K562 (cell line): ENCODE measurements at regions not wholly inside any gene's neighbourhood (a gene's known extent, or its start where the extent isn't known, plus 50 kb on each side); places are given as distances from the start of the nearest gene placed in this dataset.

Experiments used
- BACH1 ChIP-seq: fragments of 200-800 bp; sonication (Bioruptor generic); IDR thresholded peaks from 2 replicates; pipeline ENCODE4 v1.6.1; 2016; ENCODE audit warnings: missing genetic modification characterization, missing compliant biosample characterization
- C11orf30 ChIP-seq: fragments of 450-650 bp; IDR thresholded peaks from 2 replicates; pipeline ENCODE4 v1.6.1; 2016; ENCODE audit warnings: low read depth, mild to moderate bottlenecking
- CREB1 ChIP-seq, 2 experiments: sonication (generic) in 1 of 2; formaldehyde crosslinking in 1 of 2; IDR thresholded peaks; 2 replicates each; pipeline versions ENCODE4 v1.6.1 to v1.8.0; 2012 to 2022; ENCODE audit warnings: inconsistent platforms in 1 of 2, mild to moderate bottlenecking in 1 of 2, missing genetic modification reagents in 1 of 2, moderate library complexity in 1 of 2
- HDGF ChIP-seq: fragments of 450-650 bp; IDR thresholded peaks from 2 replicates; pipeline ENCODE4 v1.6.1; 2016
- KLF13 ChIP-seq: fragments of 450-650 bp; IDR thresholded peaks from 2 replicates; pipeline ENCODE4 v1.6.1; 2016; ENCODE audit warnings: missing genetic modification characterization, low read depth, mild to moderate bottlenecking, missing compliant biosample characterization, moderate library complexity, borderline replicate concordance
- TEAD2 ChIP-seq: fragments of 450-650 bp; IDR thresholded peaks from 2 replicates; pipeline ENCODE4 v1.6.1; 2016; ENCODE audit warnings: missing genetic modification characterization, control low read depth, missing compliant biosample characterization
- ZNF561 ChIP-seq: fragments of 450-650 bp; formaldehyde crosslinking; conservative IDR thresholded peaks from 2 replicates; pipeline ENCODE4 v1.4.0; 2020; ENCODE audit warnings: mild to moderate bottlenecking, moderate library complexity
- TF ChIP-seq, protein P1 (sequence below), 3 experiments: IDR thresholded peaks in 2 of 3; conservative IDR thresholded peaks in 1 of 3; 2 replicates each; pipeline ENCODE4 v1.5.1; 2011 to 2012; ENCODE audit warnings: low read length in 3 of 3, mild to moderate bottlenecking in 3 of 3, control low read depth in 2 of 3, improper control_type of control experiment in 1 of 3, inconsistent platforms in 1 of 3, low read depth in 1 of 3, mixed read lengths in 1 of 3, moderate library complexity in 1 of 3; ENCODE audit not compliant: insufficient read depth in 2 of 3
- TF ChIP-seq, protein P2 (sequence below): fragments of 250-450 bp; sonication (Bioruptor Pico); IDR thresholded peaks from 2 replicates; pipeline ENCODE4 v1.4.0; 2020; ENCODE audit warnings: mild to moderate bottlenecking, moderate library complexity, borderline replicate concordance
- TF ChIP-seq, protein P3 (sequence below): fragments of 250-450 bp; sonication (Bioruptor Pico); IDR thresholded peaks from 2 replicates; pipeline ENCODE4 v1.8.0; 2022; ENCODE audit warnings: moderate library complexity, mild to moderate bottlenecking, inconsistent platforms
- TF ChIP-seq, protein P4 (sequence below), 2 experiments: fragments of 450-650 bp; IDR thresholded peaks; 2 replicates each; pipeline ENCODE4 v1.6.1; 2016

DNA sequence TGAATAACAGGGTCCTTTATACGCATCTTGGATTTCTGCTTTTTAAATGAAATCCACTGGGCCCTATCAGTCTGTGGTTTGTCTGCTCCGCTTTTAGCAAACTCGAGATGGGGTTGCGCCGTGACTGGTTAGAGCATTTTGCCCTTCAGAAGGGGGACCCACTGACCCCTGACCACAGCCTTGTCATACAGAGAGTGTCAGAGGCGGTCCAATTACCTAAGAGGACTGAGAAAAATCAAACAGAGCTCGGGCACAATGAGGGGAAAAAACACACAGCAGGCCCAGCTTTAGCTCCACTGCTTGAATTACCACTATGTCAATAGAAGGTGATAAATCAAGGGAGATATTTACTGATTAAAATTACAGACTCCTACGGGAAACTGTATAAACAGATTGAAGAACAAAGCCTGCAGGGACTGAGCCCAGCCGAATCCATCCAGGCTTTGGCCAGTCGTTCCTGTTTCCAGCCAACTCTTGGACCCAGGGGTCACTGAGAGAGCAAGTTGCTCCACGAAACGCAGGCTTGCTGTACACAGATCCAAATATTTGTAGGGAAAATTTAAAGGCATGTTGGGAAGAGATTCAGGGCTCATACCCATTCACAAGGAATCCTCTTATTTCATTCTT lies 131.9 kb upstream of the ZFHX3 start:
- TF ChIP-seq, protein P1, sequence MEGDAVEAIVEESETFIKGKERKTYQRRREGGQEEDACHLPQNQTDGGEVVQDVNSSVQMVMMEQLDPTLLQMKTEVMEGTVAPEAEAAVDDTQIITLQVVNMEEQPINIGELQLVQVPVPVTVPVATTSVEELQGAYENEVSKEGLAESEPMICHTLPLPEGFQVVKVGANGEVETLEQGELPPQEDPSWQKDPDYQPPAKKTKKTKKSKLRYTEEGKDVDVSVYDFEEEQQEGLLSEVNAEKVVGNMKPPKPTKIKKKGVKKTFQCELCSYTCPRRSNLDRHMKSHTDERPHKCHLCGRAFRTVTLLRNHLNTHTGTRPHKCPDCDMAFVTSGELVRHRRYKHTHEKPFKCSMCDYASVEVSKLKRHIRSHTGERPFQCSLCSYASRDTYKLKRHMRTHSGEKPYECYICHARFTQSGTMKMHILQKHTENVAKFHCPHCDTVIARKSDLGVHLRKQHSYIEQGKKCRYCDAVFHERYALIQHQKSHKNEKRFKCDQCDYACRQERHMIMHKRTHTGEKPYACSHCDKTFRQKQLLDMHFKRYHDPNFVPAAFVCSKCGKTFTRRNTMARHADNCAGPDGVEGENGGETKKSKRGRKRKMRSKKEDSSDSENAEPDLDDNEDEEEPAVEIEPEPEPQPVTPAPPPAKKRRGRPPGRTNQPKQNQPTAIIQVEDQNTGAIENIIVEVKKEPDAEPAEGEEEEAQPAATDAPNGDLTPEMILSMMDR (IDR thresholded peaks at IDR 0.05 in 2 of 3, conservative IDR thresholded peaks at IDR 0.05 in 1 of 3; ENCODE audit: insufficient read depth in 2 of 3, low read depth in 1 of 3, low read length in 3 of 3), result no peak
- TF ChIP-seq, protein P2, sequence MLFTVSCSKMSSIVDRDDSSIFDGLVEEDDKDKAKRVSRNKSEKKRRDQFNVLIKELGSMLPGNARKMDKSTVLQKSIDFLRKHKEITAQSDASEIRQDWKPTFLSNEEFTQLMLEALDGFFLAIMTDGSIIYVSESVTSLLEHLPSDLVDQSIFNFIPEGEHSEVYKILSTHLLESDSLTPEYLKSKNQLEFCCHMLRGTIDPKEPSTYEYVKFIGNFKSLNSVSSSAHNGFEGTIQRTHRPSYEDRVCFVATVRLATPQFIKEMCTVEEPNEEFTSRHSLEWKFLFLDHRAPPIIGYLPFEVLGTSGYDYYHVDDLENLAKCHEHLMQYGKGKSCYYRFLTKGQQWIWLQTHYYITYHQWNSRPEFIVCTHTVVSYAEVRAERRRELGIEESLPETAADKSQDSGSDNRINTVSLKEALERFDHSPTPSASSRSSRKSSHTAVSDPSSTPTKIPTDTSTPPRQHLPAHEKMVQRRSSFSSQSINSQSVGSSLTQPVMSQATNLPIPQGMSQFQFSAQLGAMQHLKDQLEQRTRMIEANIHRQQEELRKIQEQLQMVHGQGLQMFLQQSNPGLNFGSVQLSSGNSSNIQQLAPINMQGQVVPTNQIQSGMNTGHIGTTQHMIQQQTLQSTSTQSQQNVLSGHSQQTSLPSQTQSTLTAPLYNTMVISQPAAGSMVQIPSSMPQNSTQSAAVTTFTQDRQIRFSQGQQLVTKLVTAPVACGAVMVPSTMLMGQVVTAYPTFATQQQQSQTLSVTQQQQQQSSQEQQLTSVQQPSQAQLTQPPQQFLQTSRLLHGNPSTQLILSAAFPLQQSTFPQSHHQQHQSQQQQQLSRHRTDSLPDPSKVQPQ, result no peak
- TF ChIP-seq ZNF561 (CRISPR knock-in tag), result no peak
- TF ChIP-seq TEAD2 (tag), result no peak
- TF ChIP-seq, protein P3, sequence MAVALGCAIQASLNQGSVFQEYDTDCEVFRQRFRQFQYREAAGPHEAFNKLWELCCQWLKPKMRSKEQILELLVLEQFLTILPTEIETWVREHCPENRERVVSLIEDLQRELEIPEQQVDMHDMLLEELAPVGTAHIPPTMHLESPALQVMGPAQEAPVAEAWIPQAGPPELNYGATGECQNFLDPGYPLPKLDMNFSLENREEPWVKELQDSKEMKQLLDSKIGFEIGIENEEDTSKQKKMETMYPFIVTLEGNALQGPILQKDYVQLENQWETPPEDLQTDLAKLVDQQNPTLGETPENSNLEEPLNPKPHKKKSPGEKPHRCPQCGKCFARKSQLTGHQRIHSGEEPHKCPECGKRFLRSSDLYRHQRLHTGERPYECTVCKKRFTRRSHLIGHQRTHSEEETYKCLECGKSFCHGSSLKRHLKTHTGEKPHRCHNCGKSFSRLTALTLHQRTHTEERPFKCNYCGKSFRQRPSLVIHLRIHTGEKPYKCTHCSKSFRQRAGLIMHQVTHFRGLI (CRISPR knock-in tag), result no peak
- no peak for TF ChIP-seq BACH1 (tag)
- TF ChIP-seq HDGF, result no peak
- TF ChIP-seq CREB1 (IDR thresholded peaks at IDR 0.05), result no peak
- no peak for TF ChIP-seq CREB1 (CRISPR knock-in tag; IDR thresholded peaks at IDR 0.05)
- no peak for TF ChIP-seq KLF13 (tag)
- TF ChIP-seq, protein P4, sequence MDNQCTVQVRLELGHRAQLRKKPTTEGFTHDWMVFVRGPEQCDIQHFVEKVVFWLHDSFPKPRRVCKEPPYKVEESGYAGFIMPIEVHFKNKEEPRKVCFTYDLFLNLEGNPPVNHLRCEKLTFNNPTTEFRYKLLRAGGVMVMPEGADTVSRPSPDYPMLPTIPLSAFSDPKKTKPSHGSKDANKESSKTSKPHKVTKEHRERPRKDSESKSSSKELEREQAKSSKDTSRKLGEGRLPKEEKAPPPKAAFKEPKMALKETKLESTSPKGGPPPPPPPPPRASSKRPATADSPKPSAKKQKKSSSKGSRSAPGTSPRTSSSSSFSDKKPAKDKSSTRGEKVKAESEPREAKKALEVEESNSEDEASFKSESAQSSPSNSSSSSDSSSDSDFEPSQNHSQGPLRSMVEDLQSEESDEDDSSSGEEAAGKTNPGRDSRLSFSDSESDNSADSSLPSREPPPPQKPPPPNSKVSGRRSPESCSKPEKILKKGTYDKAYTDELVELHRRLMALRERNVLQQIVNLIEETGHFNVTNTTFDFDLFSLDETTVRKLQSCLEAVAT (IDR thresholded peaks at IDR 0.05), result no peak
- TF ChIP-seq C11orf30, result no peak
